ENCODE measurements at regions not wholly inside any gene's neighbourhood (a gene's known extent, or its start where the extent isn't known, plus 50 kb on each side); places are given as distances from the start of the nearest gene placed in this dataset.

GRCh38 chr10:4301291-4302045, 516.5 kb upstream of the KLF6 start:
- Histone ChIP-seq H3K4me1 (replicated peaks in 1 of 2; ENCODE audit: control insufficient read depth in 2 of 2, insufficient read depth in 2 of 2, low read length in 2 of 2) (no peaks in the 10 kb centered on the region), H3K79me2 (ENCODE audit: control insufficient read depth, insufficient read depth, low read length) (no peaks in the 10 kb centered on the region), H3K9me3 (replicated peaks; ENCODE audit: control insufficient read depth, insufficient read depth, low read depth, low read length) (no peaks in the 10 kb centered on the region), H4K20me1 (replicated peaks; ENCODE audit: control insufficient read depth, insufficient read depth, low read length) (no peaks in the 10 kb centered on the region), H3K9me1 (ENCODE audit: control insufficient read depth, insufficient read depth, low read length) (no peaks in the 10 kb centered on the region), H3K27me3 (ENCODE audit: control insufficient read depth in 2 of 2, insufficient read depth in 2 of 2, low read length in 2 of 2) (no peaks in the 10 kb centered on the region; a peak in 1 of 5 replicates), H3K27ac (ENCODE audit: extremely low read depth, low read depth, low read length) (no peak overlapping the region), H3K4me3 (no peak overlapping the region), H2AFZ (ENCODE audit: low read depth, low read length) (no peak overlapping the region), H3K4me2 (ENCODE audit: insufficient read depth, low read length) (no peak overlapping the region), H3K36me3 (ENCODE audit: control insufficient read depth, insufficient read depth, low read length) (no peaks in the 10 kb centered on the region), H3K9ac (ENCODE audit: insufficient read depth in 1 of 2, low read depth in 2 of 2, low read length in 2 of 2) (no peak overlapping the region)
- FAIRE-seq (no peak), ATAC-seq (no peak), DNase-seq (ENCODE audit: extremely low read depth in 1 of 4, low spot score in 3 of 4) (no peak)
- TF ChIP-seq CHD2 (IDR thresholded peaks at IDR 0.05; ENCODE audit: low read depth, low read length), result no peak
- peak; percentile 18; the same call in 1 of the 2 replicates for TF ChIP-seq ZNF316 (IDR thresholded peaks at IDR 0.05)
- ChIA-PET CTCF (ENCODE audit: low intra/inter-chr PET ratio) (no interaction called here), POLR2A (interaction anchor here (0.6 kb wide), 1 partner anchor 1009 kb away, joined by 3 read pairs; no protein-coding TSS in a partner anchor)
- no TSS peak for BruUV-seq (replicated peaks)
- intact Hi-C loops (cut with micrococcal nuclease), result no loop called here
- WGBS (ENCODE audit: insufficient coverage, low coverage, missing lambda C conversion rate), result 0% methylated on average over 6 of the region's 6 CpGs
- in situ Hi-C loops (cut with MboI), result no loop called here

GRCh38 chr10:4296161-4296560, 511.2 kb upstream of the KLF6 start:
- ChIA-PET CTCF (ENCODE audit: low intra/inter-chr PET ratio) (no interaction called here), POLR2A (no interaction called here)
- TF ChIP-seq ZBTB7A (IDR thresholded peaks at IDR 0.05; ENCODE audit: borderline replicate concordance, control insufficient read depth, low read depth, low read length), result no peak
- TF ChIP-seq HOXB6 (CRISPR knock-in tag; IDR thresholded peaks at IDR 0.05; ENCODE audit: borderline replicate concordance), result no peak
- TF ChIP-seq, protein P1, sequence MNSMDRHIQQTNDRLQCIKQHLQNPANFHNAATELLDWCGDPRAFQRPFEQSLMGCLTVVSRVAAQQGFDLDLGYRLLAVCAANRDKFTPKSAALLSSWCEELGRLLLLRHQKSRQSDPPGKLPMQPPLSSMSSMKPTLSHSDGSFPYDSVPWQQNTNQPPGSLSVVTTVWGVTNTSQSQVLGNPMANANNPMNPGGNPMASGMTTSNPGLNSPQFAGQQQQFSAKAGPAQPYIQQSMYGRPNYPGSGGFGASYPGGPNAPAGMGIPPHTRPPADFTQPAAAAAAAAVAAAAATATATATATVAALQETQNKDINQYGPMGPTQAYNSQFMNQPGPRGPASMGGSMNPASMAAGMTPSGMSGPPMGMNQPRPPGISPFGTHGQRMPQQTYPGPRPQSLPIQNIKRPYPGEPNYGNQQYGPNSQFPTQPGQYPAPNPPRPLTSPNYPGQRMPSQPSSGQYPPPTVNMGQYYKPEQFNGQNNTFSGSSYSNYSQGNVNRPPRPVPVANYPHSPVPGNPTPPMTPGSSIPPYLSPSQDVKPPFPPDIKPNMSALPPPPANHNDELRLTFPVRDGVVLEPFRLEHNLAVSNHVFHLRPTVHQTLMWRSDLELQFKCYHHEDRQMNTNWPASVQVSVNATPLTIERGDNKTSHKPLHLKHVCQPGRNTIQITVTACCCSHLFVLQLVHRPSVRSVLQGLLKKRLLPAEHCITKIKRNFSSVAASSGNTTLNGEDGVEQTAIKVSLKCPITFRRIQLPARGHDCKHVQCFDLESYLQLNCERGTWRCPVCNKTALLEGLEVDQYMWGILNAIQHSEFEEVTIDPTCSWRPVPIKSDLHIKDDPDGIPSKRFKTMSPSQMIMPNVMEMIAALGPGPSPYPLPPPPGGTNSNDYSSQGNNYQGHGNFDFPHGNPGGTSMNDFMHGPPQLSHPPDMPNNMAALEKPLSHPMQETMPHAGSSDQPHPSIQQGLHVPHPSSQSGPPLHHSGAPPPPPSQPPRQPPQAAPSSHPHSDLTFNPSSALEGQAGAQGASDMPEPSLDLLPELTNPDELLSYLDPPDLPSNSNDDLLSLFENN (IDR thresholded peaks at IDR 0.05; ENCODE audit: low read depth in 2 of 2, low read length in 2 of 2), result no peak
- TF ChIP-seq, protein P2, sequence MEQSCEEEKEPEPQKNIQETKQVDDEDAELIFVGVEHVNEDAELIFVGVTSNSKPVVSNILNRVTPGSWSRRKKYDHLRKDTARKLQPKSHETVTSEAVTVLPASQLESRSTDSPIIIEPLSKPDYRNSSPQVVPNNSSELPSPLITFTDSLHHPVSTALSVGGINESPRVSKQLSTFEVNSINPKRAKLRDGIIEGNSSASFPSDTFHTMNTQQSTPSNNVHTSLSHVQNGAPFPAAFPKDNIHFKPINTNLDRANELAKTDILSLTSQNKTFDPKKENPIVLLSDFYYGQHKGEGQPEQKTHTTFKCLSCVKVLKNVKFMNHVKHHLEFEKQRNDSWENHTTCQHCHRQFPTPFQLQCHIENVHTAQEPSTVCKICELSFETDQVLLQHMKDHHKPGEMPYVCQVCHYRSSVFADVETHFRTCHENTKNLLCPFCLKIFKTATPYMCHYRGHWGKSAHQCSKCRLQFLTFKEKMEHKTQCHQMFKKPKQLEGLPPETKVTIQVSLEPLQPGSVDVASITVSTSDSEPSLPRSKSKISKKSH (CRISPR knock-in tag; IDR thresholded peaks at IDR 0.05), result no peak
- no peak for TF ChIP-seq NFE2 (IDR thresholded peaks at IDR 0.05; ENCODE audit: low read depth)
- TF ChIP-seq RFX1 (IDR thresholded peaks at IDR 0.05), result peak; percentile 62
- no TSS peak for BruUV-seq (replicated peaks)
- Histone ChIP-seq H3K79me2 (ENCODE audit: control insufficient read depth, insufficient read depth, low read length) (no peaks in the 10 kb centered on the region), H3K27ac (ENCODE audit: extremely low read depth, low read depth, low read length) (no peak overlapping the region), H3K4me1 (replicated peaks in 1 of 2; ENCODE audit: control insufficient read depth in 2 of 2, insufficient read depth in 2 of 2, low read length in 2 of 2) (no peaks in the 10 kb centered on the region), H4K20me1 (replicated peaks; ENCODE audit: control insufficient read depth, insufficient read depth, low read length) (no peaks in the 10 kb centered on the region), H3K27me3 (ENCODE audit: control insufficient read depth in 2 of 2, insufficient read depth in 2 of 2, low read length in 2 of 2) (no peaks in the 10 kb centered on the region; a peak in 1 of 5 replicates), H3K36me3 (ENCODE audit: control insufficient read depth, insufficient read depth, low read length) (no peaks in the 10 kb centered on the region), H3K4me3 (no peak overlapping the region), H3K4me2 (ENCODE audit: insufficient read depth, low read length) (no peak overlapping the region), H3K9ac (ENCODE audit: insufficient read depth in 1 of 2, low read depth in 2 of 2, low read length in 2 of 2) (no peak overlapping the region), H3K9me3 (replicated peaks; ENCODE audit: control insufficient read depth, insufficient read depth, low read depth, low read length) (no peaks in the 10 kb centered on the region), H3K9me1 (ENCODE audit: control insufficient read depth, insufficient read depth, low read length) (no peaks in the 10 kb centered on the region), H2AFZ (ENCODE audit: low read depth, low read length) (no peak overlapping the region)
- intact Hi-C loops (cut with micrococcal nuclease) (no loop called here), in situ Hi-C loops (cut with MboI) (no loop called here)
- no peak for ATAC-seq
- no peak for DNase-seq (ENCODE audit: extremely low read depth in 1 of 4, low spot score in 3 of 4)
- FAIRE-seq, result no peak
- WGBS (ENCODE audit: insufficient coverage, low coverage, missing lambda C conversion rate), result 0% methylated on average over 5 of the region's 5 CpGs

Data from K562 (cell line).